ENCODE measurements at regions not wholly inside any gene's neighbourhood (a gene's known extent, or its start where the extent isn't known, plus 50 kb on each side); places are given as distances from the start of the nearest gene placed in this dataset.

- DNase-seq: no peak
- H3K9me3 ChIP-seq: no peaks in the 10 kb centered on the region
- TF ChIP-seq POLR2A (IDR thresholded peaks at IDR 0.05): no peak
- no peak for TF ChIP-seq CTCF (IDR thresholded peaks at IDR 0.05)
- no peaks in the 10 kb centered on the region for H3K4me1 ChIP-seq
- no peaks in the 10 kb centered on the region for H3K27me3 ChIP-seq
- no peaks in the 10 kb centered on the region for H3K36me3 ChIP-seq
- no peak overlapping the region for H3K4me3 ChIP-seq
- H3K27ac ChIP-seq: no peak overlapping the region
Measured at GRCh38 chr2:67917332-67918054, 145.3 kb downstream of the C1D start.

GRCh38 chr2:67918471-67918870 is 144.3 kb downstream of the C1D start:
- Histone ChIP-seq H3K4me3 (no peak overlapping the region), H3K27ac (no peak overlapping the region), H3K4me1 (no peaks in the 10 kb centered on the region), H3K36me3 (no peaks in the 10 kb centered on the region), H3K27me3 (no peaks in the 10 kb centered on the region), H3K9me3 (no peaks in the 10 kb centered on the region)
- TF ChIP-seq CTCF (IDR thresholded peaks at IDR 0.05): no peak
- no peak for TF ChIP-seq POLR2A (IDR thresholded peaks at IDR 0.05)
- DNase-seq: no peak

- no peaks in the 10 kb centered on the region for H3K4me1 ChIP-seq
- no peak for TF ChIP-seq POLR2A (IDR thresholded peaks at IDR 0.05)
- TF ChIP-seq CTCF (IDR thresholded peaks at IDR 0.05): no peak
- H3K36me3 ChIP-seq: no peaks in the 10 kb centered on the region
- no peak overlapping the region for H3K27ac ChIP-seq
- no peak for DNase-seq
- H3K27me3 ChIP-seq: no peaks in the 10 kb centered on the region
- H3K9me3 ChIP-seq: no peaks in the 10 kb centered on the region
- no peak overlapping the region for H3K4me3 ChIP-seq
Measured at GRCh38 chr2:67919490-67919889, 143.3 kb downstream of the C1D start.

- no peak overlapping the region for H3K4me3 ChIP-seq
- H3K4me1 ChIP-seq: no peaks in the 10 kb centered on the region
- H3K27ac ChIP-seq: no peak overlapping the region
- no peaks in the 10 kb centered on the region for H3K9me3 ChIP-seq
- no peak for TF ChIP-seq CTCF (IDR thresholded peaks at IDR 0.05)
- no peaks in the 10 kb centered on the region for H3K27me3 ChIP-seq
- no peaks in the 10 kb centered on the region for H3K36me3 ChIP-seq
- no peak for DNase-seq
Measured at GRCh38 chr2:67922080-67922785, 140.6 kb downstream of the C1D start.

GRCh38 chr2:67923696-67924095 is 139.1 kb downstream of the C1D start:
- TF ChIP-seq POLR2A (IDR thresholded peaks at IDR 0.05) (no peak), CTCF (IDR thresholded peaks at IDR 0.05) (no peak)
- H3K4me1 ChIP-seq: no peaks in the 10 kb centered on the region
- H3K27me3 ChIP-seq: no peaks in the 10 kb centered on the region
- no peaks in the 10 kb centered on the region for H3K36me3 ChIP-seq
- H3K9me3 ChIP-seq: no peaks in the 10 kb centered on the region
- H3K4me3 ChIP-seq: no peak overlapping the region
- no peak overlapping the region for H3K27ac ChIP-seq
- DNase-seq: no peak
